Kidney (tissue), 13 donors: ENCODE measurements at regions not wholly inside any gene's neighbourhood (a gene's known extent, or its start where the extent isn't known, plus 50 kb on each side); places are given as distances from the start of the nearest gene placed in this dataset.

Source experiments
- DNase-seq, 5 donors: peaks; one replicate each; pipeline ENCODE4 v3.0.0-alpha.2; 2013 to 2020
- FAIRE-seq: peaks from 2 replicates; lab custom pipeline; 2012; peaks lifted over from hg19 to GRCh38; lab: Jason Lieb, UNC
- H3K27ac ChIP-seq, 2 donors: one replicate each; pipeline ENCODE4 v1.7.0; 2013; ENCODE audit warnings: low read depth in 2 of 2, low read length in 2 of 2, inconsistent platforms in 1 of 2
- H3K27me3 ChIP-seq: one replicate; pipeline ENCODE4 v1.7.1; 2013; ENCODE audit warnings: low read length, inconsistent platforms; ENCODE audit not compliant: control insufficient read depth, insufficient read depth
- H3K36me3 ChIP-seq, 3 donors: one replicate each; pipeline versions ENCODE4 v1.7.0 to v1.7.1; 2013; ENCODE audit warnings: low read length in 3 of 3, control low read depth in 1 of 3, inconsistent platforms in 1 of 3; ENCODE audit not compliant: insufficient read depth in 3 of 3, control insufficient read depth in 2 of 3
- H3K4me1 ChIP-seq, 3 donors: one replicate each; pipeline versions ENCODE4 v1.7.0 to v1.7.1; 2013; ENCODE audit warnings: low read length in 3 of 3, inconsistent platforms in 1 of 3, low read depth in 1 of 3; ENCODE audit not compliant: control insufficient read depth in 2 of 3, insufficient read depth in 2 of 3
- H3K4me3 ChIP-seq, 3 donors: one replicate each; pipeline versions ENCODE4 v1.7.0 to v1.8.1; 2013; ENCODE audit warnings: low read length in 3 of 3, control low read depth in 1 of 3, inconsistent platforms in 1 of 3
- H3K9ac ChIP-seq, 3 donors: one replicate each; pipeline versions ENCODE4 v1.7.0 to v1.7.1; 2013; ENCODE audit warnings: low read length in 3 of 3, control low read depth in 1 of 3, inconsistent platforms in 1 of 3
- H3K9me3 ChIP-seq, 3 donors: one replicate each; pipeline versions ENCODE4 v1.7.0 to v1.7.1; 2013; ENCODE audit warnings: low read length in 3 of 3, control low read depth in 1 of 3, inconsistent platforms in 1 of 3; ENCODE audit not compliant: control insufficient read depth in 2 of 3, insufficient read depth in 1 of 3
- CTCF ChIP-seq: IDR thresholded peaks from 3 replicates; pipeline ENCODE4 v1.5.1; 2012; ENCODE audit warnings: mild to moderate bottlenecking, moderate library complexity, borderline replicate concordance; ENCODE audit not compliant: insufficient read depth; ENCODE audit errors: extremely low read depth
- intact Hi-C: fragments of 100-400 bp; cut with DNase I; formaldehyde crosslinking; loops from one replicate; pipeline ENCODE4 v1.11.1; 2022
- donor health status: control.
- donor health status: control.
- donor health status: control.
- donor health status: control.
- donor health status: control.
- donor health status: DM: yes; HTN: yes; CAD: no.
- donor health status: Normal renal cell carcinoma (clear cell type).

DNA sequence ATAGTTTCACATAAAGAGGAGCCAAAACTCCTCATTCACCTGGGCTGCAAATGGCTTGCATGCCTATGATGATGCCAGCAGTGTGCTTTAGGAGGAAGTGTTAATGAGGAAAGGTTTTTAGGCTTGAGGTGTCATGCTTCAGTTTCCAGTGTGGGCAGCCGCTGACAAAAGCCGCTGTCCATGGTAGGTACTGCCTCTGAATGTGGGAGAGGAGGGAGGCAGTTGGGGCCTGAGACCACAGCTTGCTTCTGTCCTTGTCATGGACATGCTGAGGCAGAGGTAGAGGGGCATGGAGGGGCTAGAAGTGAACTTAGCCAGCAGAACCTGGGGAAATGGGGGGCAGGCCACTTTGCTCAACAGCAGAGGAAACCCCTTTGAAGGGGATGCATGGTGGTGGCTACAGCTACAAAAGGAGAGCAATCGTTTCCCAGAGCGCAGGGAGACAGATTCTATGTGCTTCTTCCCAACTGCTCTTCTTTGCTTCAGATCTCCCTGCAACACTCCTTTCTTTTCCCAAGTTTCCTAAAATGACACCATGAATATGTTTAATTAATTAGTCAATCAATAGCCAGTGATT, 372.1 kb upstream of the CNR1 start:
- peak in 4 of 5 donors; percentile 47 to 85 (median 72) for DNase-seq
- Histone ChIP-seq H3K27me3 (no peaks in the 10 kb centered on the region), H3K9me3 (no peaks in the 10 kb centered on the region)

GRCh38 chr6:88536071-88536625, 370.0 kb upstream of the CNR1 start:
- Histone ChIP-seq H3K9ac (no peak overlapping the region), H3K4me3 (no peak overlapping the region), H3K9me3 (no peaks in the 10 kb centered on the region), H3K27me3 (no peaks in the 10 kb centered on the region), H3K36me3 (no peaks in the 10 kb centered on the region), H3K27ac (no peak overlapping the region), H3K4me1 (no peaks in the 10 kb centered on the region)
- no peak for TF ChIP-seq CTCF
- FAIRE-seq (no peak), DNase-seq (no peak)
- intact Hi-C loops: no loop called here

More for the DNA sequence above, 372.1 kb upstream of the CNR1 start:
- no peak overlapping the region for H3K9ac ChIP-seq
- no peaks in the 10 kb centered on the region for H3K36me3 ChIP-seq
- TF ChIP-seq CTCF: no peak
- intact Hi-C loops: no loop called here
- FAIRE-seq: no peak
- no peak overlapping the region for H3K27ac ChIP-seq
- no peaks in the 10 kb centered on the region for H3K4me1 ChIP-seq
- no peak overlapping the region for H3K4me3 ChIP-seq

- intact Hi-C loops: no loop called here
- Histone ChIP-seq H3K9me3 (no peaks in the 10 kb centered on the region), H3K4me1 (no peaks in the 10 kb centered on the region), H3K9ac (no peak overlapping the region), H3K27ac (no peak overlapping the region), H3K4me3 (no peak overlapping the region), H3K27me3 (no peaks in the 10 kb centered on the region), H3K36me3 (no peaks in the 10 kb centered on the region)
- no peak for TF ChIP-seq CTCF
- FAIRE-seq (no peak), DNase-seq (no peak)
Measured at GRCh38 chr6:88535306-88535705, 369.2 kb upstream of the CNR1 start.
